C4-2B (cell line): ENCODE measurements at regions not wholly inside any gene's neighbourhood (a gene's known extent, or its start where the extent isn't known, plus 50 kb on each side); places are given as distances from the start of the nearest gene placed in this dataset.

Experiments
- H3K27ac ChIP-seq: fragments of 450-650 bp; 2 replicates; pipeline ENCODE4 v1.5.1; 2017
- ZFX ChIP-seq: fragments of 450-650 bp; IDR thresholded peaks from 2 replicates; pipeline ENCODE4 v1.6.1; 2017
- TF ChIP-seq, protein P1 (sequence below): fragments of 450-650 bp; conservative IDR thresholded peaks from 2 replicates; pipeline ENCODE4 v1.5.1; 2017; ENCODE audit warnings: mild to moderate bottlenecking

DNA sequence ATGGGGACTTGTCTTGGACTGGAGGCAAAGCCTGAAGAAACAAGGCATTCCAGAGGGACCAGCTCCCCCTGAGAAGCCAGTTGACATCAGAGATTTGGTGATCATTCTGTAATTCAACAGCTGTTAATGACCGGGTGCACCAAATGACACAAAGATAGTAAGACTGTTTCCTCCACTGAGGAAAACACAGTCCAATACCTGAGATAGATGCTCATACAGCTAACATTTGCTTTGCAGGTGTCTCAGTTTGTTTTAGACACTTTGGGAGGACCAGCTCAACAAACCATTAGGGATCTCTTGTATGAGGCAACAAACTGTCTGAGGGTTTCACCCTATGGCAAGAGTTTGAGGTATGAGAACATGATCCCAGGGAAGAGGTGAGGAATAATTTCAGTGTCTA lies 237.2 kb upstream of the PLET1 start:
- H3K27ac ChIP-seq, result no peak overlapping the region
- no peak for TF ChIP-seq ZFX
- TF ChIP-seq, protein P1, sequence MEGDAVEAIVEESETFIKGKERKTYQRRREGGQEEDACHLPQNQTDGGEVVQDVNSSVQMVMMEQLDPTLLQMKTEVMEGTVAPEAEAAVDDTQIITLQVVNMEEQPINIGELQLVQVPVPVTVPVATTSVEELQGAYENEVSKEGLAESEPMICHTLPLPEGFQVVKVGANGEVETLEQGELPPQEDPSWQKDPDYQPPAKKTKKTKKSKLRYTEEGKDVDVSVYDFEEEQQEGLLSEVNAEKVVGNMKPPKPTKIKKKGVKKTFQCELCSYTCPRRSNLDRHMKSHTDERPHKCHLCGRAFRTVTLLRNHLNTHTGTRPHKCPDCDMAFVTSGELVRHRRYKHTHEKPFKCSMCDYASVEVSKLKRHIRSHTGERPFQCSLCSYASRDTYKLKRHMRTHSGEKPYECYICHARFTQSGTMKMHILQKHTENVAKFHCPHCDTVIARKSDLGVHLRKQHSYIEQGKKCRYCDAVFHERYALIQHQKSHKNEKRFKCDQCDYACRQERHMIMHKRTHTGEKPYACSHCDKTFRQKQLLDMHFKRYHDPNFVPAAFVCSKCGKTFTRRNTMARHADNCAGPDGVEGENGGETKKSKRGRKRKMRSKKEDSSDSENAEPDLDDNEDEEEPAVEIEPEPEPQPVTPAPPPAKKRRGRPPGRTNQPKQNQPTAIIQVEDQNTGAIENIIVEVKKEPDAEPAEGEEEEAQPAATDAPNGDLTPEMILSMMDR, result no peak

GRCh38 chr11:112498701-112499100 lies 238.0 kb upstream of the PLET1 start:
- H3K27ac ChIP-seq, result no peak overlapping the region
- TF ChIP-seq, protein P1, result no peak
- no peak for TF ChIP-seq ZFX

- H3K27ac ChIP-seq, result no peak overlapping the region
- TF ChIP-seq ZFX, result no peak
- TF ChIP-seq, protein P1, result no peak
These were observed 238.7 kb upstream of the PLET1 start for GRCh38 chr11:112499153-112499880.

DNA sequence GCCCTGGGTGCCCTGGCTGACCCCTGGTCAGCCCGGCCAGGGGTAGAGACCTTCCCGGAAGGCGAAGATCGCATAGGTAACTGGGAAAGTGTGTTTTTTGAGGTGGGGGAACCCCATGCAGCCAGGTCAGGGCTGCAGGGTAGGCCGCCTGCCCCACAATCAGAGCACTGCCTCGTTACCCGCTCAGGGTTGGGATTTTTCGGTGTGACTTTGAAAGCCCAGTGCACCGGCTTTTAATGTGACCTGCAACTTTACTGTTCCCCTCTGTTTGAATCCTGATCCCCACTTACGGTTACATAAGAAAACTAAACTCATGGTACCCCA lies 239.2 kb upstream of the PLET1 start:
- no peak overlapping the region for H3K27ac ChIP-seq
- TF ChIP-seq, protein P1, result no peak
- TF ChIP-seq ZFX, result no peak

DNA sequence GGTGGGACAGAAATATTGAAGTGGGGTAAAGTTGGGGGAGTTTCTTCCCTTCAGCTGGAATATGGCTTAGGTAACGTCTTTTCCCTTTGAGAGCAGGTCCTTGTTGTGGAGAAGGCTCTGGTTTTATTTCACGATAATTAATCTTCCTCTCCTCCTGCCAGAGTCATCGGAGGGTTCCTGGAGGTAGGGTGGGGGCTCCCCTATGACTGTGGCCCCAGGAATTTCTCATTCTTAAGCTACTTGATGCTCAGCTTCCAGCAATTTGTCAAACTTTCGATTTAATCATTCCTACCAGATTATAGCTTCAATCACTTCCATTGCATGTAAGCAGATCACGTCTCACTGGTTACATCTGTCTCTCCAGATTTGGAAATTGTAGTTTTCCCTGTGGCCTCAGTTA lies 242.8 kb upstream of the PLET1 start:
- TF ChIP-seq ZFX, result no peak
- TF ChIP-seq, protein P1, result no peak

DNA sequence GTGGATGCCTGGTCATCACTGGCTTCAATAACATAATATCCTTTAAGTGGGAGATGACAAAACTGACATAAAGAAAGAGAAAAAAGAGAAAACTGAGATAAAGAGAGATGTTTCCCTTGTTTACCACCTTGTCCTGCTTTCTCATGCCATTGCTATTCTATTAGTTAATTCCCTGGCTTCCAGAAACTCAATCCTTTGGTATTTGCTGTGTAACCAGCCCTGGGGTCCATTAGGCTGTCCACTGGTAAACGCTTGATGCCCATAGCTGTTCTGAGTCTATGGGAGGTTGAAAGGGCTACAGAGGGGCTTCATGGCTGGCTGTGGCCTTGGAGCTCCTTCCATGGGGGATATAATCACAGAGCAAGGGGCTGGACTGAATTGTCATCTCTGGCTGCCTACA lies 243.4 kb upstream of the PLET1 start:
- no peak for TF ChIP-seq ZFX
- TF ChIP-seq, protein P1, result no peak
- H3K27ac ChIP-seq, result no peak overlapping the region

More for the DNA sequence above, 242.8 kb upstream of the PLET1 start:
- H3K27ac ChIP-seq, result no peak overlapping the region

GRCh38 chr11:112506852-112507251 lies 246.2 kb upstream of the PLET1 start:
- H3K27ac ChIP-seq, result no peak overlapping the region
- TF ChIP-seq, protein P1, result no peak
- no peak for TF ChIP-seq ZFX
